ENCODE measurements at regions not wholly inside any gene's neighbourhood (a gene's known extent, or its start where the extent isn't known, plus 50 kb on each side); places are given as distances from the start of the nearest gene placed in this dataset.
A peak's percentile ranks its signal among the peaks of the same experiment; 100 is the strongest.

DNA sequence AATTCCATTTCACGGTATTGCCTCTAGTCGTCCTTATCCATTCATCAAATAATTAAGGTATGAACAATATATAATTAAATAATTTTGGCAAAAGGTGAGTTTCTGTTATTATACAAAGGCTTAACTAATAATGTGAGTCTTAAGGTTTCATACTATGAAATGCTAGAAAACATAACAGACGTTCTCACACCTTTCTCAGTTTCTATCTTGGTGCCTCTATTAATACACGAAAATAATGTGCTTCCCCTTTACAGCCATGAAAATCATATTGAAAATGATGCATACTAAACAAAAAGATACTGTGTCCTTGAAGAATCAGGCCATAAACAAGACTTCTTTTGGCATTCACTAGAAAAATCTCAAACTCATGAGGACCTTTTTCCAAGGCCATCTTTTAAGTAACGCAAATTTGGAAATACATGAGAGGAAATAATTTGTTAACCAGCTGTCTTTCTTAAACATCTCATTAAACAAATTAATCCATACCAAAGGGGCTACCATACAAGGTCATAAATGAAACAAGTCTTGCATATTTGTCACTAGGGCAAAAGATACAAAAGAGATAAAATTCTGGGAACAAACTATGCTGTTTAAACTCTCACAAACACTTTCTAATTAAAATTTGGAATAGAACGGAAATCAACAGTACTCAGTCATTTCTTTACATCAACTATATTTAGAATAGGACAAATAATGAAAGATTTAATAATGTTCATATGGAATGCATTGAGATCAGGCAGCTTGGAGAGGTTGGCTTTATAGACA lies 53.9 kb upstream of the CAV2 start:
- H3K4me3 ChIP-seq (ENCODE audit: low read depth, low read length): no peak overlapping the region
- DNase-seq (ENCODE audit: low read depth): no peak
- TF ChIP-seq CTCF (conservative IDR thresholded peaks at IDR 0.05; ENCODE audit: low read depth, low read length): no peak

- no peak for TF ChIP-seq CTCF (conservative IDR thresholded peaks at IDR 0.05; ENCODE audit: low read depth, low read length)
- peak; percentile 30 for DNase-seq (ENCODE audit: low read depth)
- H3K4me3 ChIP-seq (ENCODE audit: low read depth, low read length): no peak overlapping the region
Measured at GRCh38 chr7:116446212-116446855, 53.2 kb upstream of the CAV2 start.

DNA sequence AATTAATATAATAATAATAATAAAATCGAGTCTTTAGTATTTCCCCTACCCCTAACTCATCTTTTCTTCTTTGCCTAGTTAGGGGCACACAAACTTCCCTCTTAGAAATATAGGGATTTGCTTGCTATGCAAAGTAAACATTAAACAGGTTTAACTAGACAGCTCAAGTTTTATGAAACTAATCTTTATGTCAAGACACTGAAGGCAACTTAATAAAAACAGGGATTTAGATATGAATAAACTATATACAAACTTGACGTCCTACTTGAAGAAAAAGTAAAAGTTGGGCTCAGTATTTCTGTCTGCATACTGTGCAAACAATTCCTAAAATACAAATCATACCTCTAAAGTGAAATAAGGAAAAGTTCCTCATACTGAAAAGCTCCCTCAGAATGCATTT lies 52.1 kb upstream of the CAV2 start:
- DNase-seq (ENCODE audit: low read depth): no peak
- H3K4me3 ChIP-seq (ENCODE audit: low read depth, low read length): no peak overlapping the region
- no peak for TF ChIP-seq CTCF (conservative IDR thresholded peaks at IDR 0.05; ENCODE audit: low read depth, low read length)

GRCh38 chr7:116447966-116448839 lies 51.3 kb upstream of the CAV2 start:
- TF ChIP-seq CTCF (conservative IDR thresholded peaks at IDR 0.05; ENCODE audit: low read depth, low read length): no peak
- H3K4me3 ChIP-seq (ENCODE audit: low read depth, low read length): no peak overlapping the region
- DNase-seq (ENCODE audit: low read depth): no peak

DNA sequence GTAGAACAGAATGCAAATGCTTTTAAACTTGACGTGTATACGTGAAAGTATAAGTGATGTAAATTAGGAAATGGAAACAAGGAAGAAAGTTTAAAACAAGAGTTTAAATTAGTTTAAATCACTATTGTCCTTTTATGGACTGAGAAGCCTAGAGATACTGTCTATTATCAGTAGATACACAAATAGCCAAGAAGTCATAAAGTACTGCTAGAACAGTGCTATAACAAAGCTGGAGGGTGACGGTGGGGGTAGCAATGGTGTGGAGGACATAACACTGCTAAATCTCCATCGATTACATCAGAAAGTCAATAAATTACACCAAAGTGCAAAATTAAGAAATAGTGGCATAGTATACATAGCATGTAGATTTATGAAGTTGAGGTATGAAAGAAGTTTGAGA lies 50.1 kb upstream of the CAV2 start:
- no peak overlapping the region for H3K4me3 ChIP-seq (ENCODE audit: low read depth, low read length)
- DNase-seq (ENCODE audit: low read depth): no peak
- TF ChIP-seq CTCF (conservative IDR thresholded peaks at IDR 0.05; ENCODE audit: low read depth, low read length): no peak
